ENCODE measurements at regions not wholly inside any gene's neighbourhood (a gene's known extent, or its start where the extent isn't known, plus 50 kb on each side); places are given as distances from the start of the nearest gene placed in this dataset.

- Histone ChIP-seq H3K27me3 (ENCODE audit: low read depth, low read length) (no peaks in the 10 kb centered on the region), H3K36me3 (ENCODE audit: control insufficient read depth in 1 of 2, insufficient read depth in 2 of 2, low read length in 2 of 2) (no peaks in the 10 kb centered on the region), H3K4me3 (ENCODE audit: low read depth in 1 of 2, low read length in 2 of 2) (no peak overlapping the region), H3K27ac (ENCODE audit: low read length) (no peak overlapping the region), H3K4me1 (ENCODE audit: control insufficient read depth in 1 of 2, insufficient read depth in 2 of 2, low read length in 2 of 2) (no peaks in the 10 kb centered on the region), H3K9me3 (ENCODE audit: control insufficient read depth in 1 of 2, low read length in 2 of 2) (no peaks in the 10 kb centered on the region)
Observed at GRCh38 chr12:16675438-16675837, 69.5 kb upstream of the LMO3 start.

- Histone ChIP-seq H3K36me3 (ENCODE audit: control insufficient read depth in 1 of 2, insufficient read depth in 2 of 2, low read length in 2 of 2) (no peaks in the 10 kb centered on the region), H3K4me3 (ENCODE audit: low read depth in 1 of 2, low read length in 2 of 2) (no peak overlapping the region), H3K27me3 (ENCODE audit: low read depth, low read length) (no peaks in the 10 kb centered on the region), H3K9me3 (ENCODE audit: control insufficient read depth in 1 of 2, low read length in 2 of 2) (no peaks in the 10 kb centered on the region), H3K4me1 (ENCODE audit: control insufficient read depth in 1 of 2, insufficient read depth in 2 of 2, low read length in 2 of 2) (no peaks in the 10 kb centered on the region), H3K27ac (ENCODE audit: low read length) (no peak overlapping the region)
Observed at GRCh38 chr12:16674885-16675284, 68.9 kb upstream of the LMO3 start.

GRCh38 chr12:16670456-16671050 lies 64.6 kb upstream of the LMO3 start:
- Histone ChIP-seq H3K4me3 (ENCODE audit: low read depth in 1 of 2, low read length in 2 of 2) (no peak overlapping the region), H3K27ac (ENCODE audit: low read length) (no peak overlapping the region), H3K27me3 (ENCODE audit: low read depth, low read length) (no peaks in the 10 kb centered on the region), H3K36me3 (ENCODE audit: control insufficient read depth in 1 of 2, insufficient read depth in 2 of 2, low read length in 2 of 2) (no peaks in the 10 kb centered on the region), H3K9me3 (ENCODE audit: control insufficient read depth in 1 of 2, low read length in 2 of 2) (no peaks in the 10 kb centered on the region), H3K4me1 (ENCODE audit: control insufficient read depth in 1 of 2, insufficient read depth in 2 of 2, low read length in 2 of 2) (peaks cover 0 to 3% of the 10 kb centered on the region in 2 donors)

GRCh38 chr12:16669756-16670155 lies 63.8 kb upstream of the LMO3 start:
- Histone ChIP-seq H3K4me3 (ENCODE audit: low read depth in 1 of 2, low read length in 2 of 2) (no peak overlapping the region), H3K27ac (ENCODE audit: low read length) (no peak overlapping the region), H3K27me3 (ENCODE audit: low read depth, low read length) (no peaks in the 10 kb centered on the region), H3K36me3 (ENCODE audit: control insufficient read depth in 1 of 2, insufficient read depth in 2 of 2, low read length in 2 of 2) (no peaks in the 10 kb centered on the region), H3K9me3 (ENCODE audit: control insufficient read depth in 1 of 2, low read length in 2 of 2) (no peaks in the 10 kb centered on the region), H3K4me1 (ENCODE audit: control insufficient read depth in 1 of 2, insufficient read depth in 2 of 2, low read length in 2 of 2) (peaks cover 0 to 3% of the 10 kb centered on the region in 2 donors)

GRCh38 chr12:16668198-16668597 lies 62.2 kb upstream of the LMO3 start:
- no peak overlapping the region for H3K27ac ChIP-seq (ENCODE audit: low read length)
- no peak overlapping the region for H3K4me3 ChIP-seq (ENCODE audit: low read depth in 1 of 2, low read length in 2 of 2)
- no peaks in the 10 kb centered on the region for H3K9me3 ChIP-seq (ENCODE audit: control insufficient read depth in 1 of 2, low read length in 2 of 2)
- H3K4me1 ChIP-seq (ENCODE audit: control insufficient read depth in 1 of 2, insufficient read depth in 2 of 2, low read length in 2 of 2), result peaks cover 0 to 3% of the 10 kb centered on the region in 2 donors
- H3K36me3 ChIP-seq (ENCODE audit: control insufficient read depth in 1 of 2, insufficient read depth in 2 of 2, low read length in 2 of 2), result no peaks in the 10 kb centered on the region
- no peaks in the 10 kb centered on the region for H3K27me3 ChIP-seq (ENCODE audit: low read depth, low read length)

- no peaks in the 10 kb centered on the region for H3K9me3 ChIP-seq (ENCODE audit: control insufficient read depth in 1 of 2, low read length in 2 of 2)
- no peaks in the 10 kb centered on the region for H3K27me3 ChIP-seq (ENCODE audit: low read depth, low read length)
- H3K27ac ChIP-seq (ENCODE audit: low read length), result no peak overlapping the region
- no peak overlapping the region for H3K4me3 ChIP-seq (ENCODE audit: low read depth in 1 of 2, low read length in 2 of 2)
- H3K36me3 ChIP-seq (ENCODE audit: control insufficient read depth in 1 of 2, insufficient read depth in 2 of 2, low read length in 2 of 2), result no peaks in the 10 kb centered on the region
- H3K4me1 ChIP-seq (ENCODE audit: control insufficient read depth in 1 of 2, insufficient read depth in 2 of 2, low read length in 2 of 2), result no peaks in the 10 kb centered on the region
Observed at GRCh38 chr12:16658699-16659098, 52.7 kb upstream of the LMO3 start.
